Spleen (tissue), 11 donors: ENCODE measurements at regions not wholly inside any gene's neighbourhood (a gene's known extent, or its start where the extent isn't known, plus 50 kb on each side); places are given as distances from the start of the nearest gene placed in this dataset.
"Not testable (repeated sequence)": the region's sequence is repeated elsewhere in the genome, so short reads cannot be mapped to it uniquely, and the experiment has no call there.

Source experiments
- DNase-seq: peaks from one replicate; pipeline ENCODE4 v3.0.0-alpha.2; 2020
- H3K27ac ChIP-seq, 8 donors: fragments of 200-600 bp; sonication (generic) in 7 of 8; 1 replicate in 4 of 8; 2 replicates in 4 of 8; pipeline versions ENCODE4 v1.5.0 to v1.8.0; 2016 to 2021; ENCODE audit warnings: inconsistent platforms in 4 of 8, mild to moderate bottlenecking in 4 of 8, moderate library complexity in 1 of 8
- H3K27me3 ChIP-seq, 7 donors: fragments of 200-600 bp; sonication (generic) in 6 of 7; replicated peaks in 1 of 7; 1 replicate in 4 of 7; 2 replicates in 3 of 7; pipeline versions ENCODE4 v1.5.0 to v1.8.0; 2016 to 2021; ENCODE audit warnings: inconsistent platforms in 3 of 7, mild to moderate bottlenecking in 1 of 7
- H3K36me3 ChIP-seq, 6 donors: fragments of 200-600 bp; sonication (generic) in 5 of 6; 1 replicate in 4 of 6; 2 replicates in 2 of 6; pipeline versions ENCODE4 v1.5.0 to v1.8.0; 2016 to 2021; ENCODE audit warnings: inconsistent platforms in 2 of 6
- H3K4me1 ChIP-seq, 6 donors: fragments of 200-600 bp; sonication (generic) in 5 of 6; 1 replicate in 3 of 6; 2 replicates in 3 of 6; pipeline versions ENCODE4 v1.5.0 to v1.8.0; 2016 to 2021; ENCODE audit warnings: inconsistent platforms in 3 of 6
- H3K4me3 ChIP-seq, 8 donors: fragments of 200-600 bp; sonication (generic) in 7 of 8; 1 replicate in 4 of 8; 2 replicates in 4 of 8; pipeline versions ENCODE4 v1.5.0 to v1.8.0; 2016 to 2021; ENCODE audit warnings: inconsistent platforms in 4 of 8, mild to moderate bottlenecking in 4 of 8, moderate library complexity in 2 of 8
- H3K9me3 ChIP-seq, 8 donors: fragments of 200-600 bp; sonication (generic) in 7 of 8; 1 replicate in 4 of 8; 2 replicates in 4 of 8; pipeline versions ENCODE4 v1.5.0 to v1.8.0; 2016 to 2021; ENCODE audit warnings: inconsistent platforms in 4 of 8
- CTCF ChIP-seq, 11 experiments: fragments of 200-600 bp in 7 of 11; fragments of 450-650 bp in 4 of 11; sonication (generic) in 4 of 11; IDR thresholded peaks in 8 of 11; conservative IDR thresholded peaks in 3 of 11; 1 replicate in 7 of 11; 2 replicates in 4 of 11; pipeline versions ENCODE4 v1.4.0 to v1.8.0; 2016 to 2021; ENCODE audit warnings: antibody characterized with exemption in 11 of 11, inconsistent platforms in 4 of 11, mild to moderate bottlenecking in 1 of 11
- POLR2A ChIP-seq, 3 donors: fragments of 450-650 bp; IDR thresholded peaks; one replicate each; pipeline ENCODE4 v1.5.1; 2017; ENCODE audit warnings: antibody characterized with exemption in 3 of 3, mild to moderate bottlenecking in 1 of 3
- POLR2AphosphoS5 ChIP-seq, 3 donors: sonication (generic); formaldehyde crosslinking; IDR thresholded peaks; one replicate each; pipeline ENCODE4 v1.5.1; 2017; ENCODE audit warnings: antibody characterized with exemption in 3 of 3
- WGBS, 5 donors: extraction: QIAGEN DNeasy Blood & Tissue Kit in 3 of 5; methylation state at CpG; one replicate each; pipeline versions ENCODE4 v1.1.5 to v1.1.7; 2013 to 2018; 5-methylcytosine and 5-hydroxymethylcytosine counted together
- intact Hi-C: fragments of 100-400 bp; cut with DNase I; formaldehyde crosslinking; loops from one replicate; pipeline ENCODE4 v1.15.0; 2023; ENCODE audit warnings: low total_unique reads
- donor health status: healthy with polysubstance abuse.
- donor health status: DM: no; HTN: no; CAD: no; lungs with moderate emphysema.
- donor health status: DM: no; HTN: no; CAD: no.
- donor health status: Bipolar disorder and iron deficiency.
- donor health status: healthy.
- donor health status: DM: no; HTN: no; CAD: no.
- donor health status: DM: yes; HTN: yes; CAD: no.

DNA sequence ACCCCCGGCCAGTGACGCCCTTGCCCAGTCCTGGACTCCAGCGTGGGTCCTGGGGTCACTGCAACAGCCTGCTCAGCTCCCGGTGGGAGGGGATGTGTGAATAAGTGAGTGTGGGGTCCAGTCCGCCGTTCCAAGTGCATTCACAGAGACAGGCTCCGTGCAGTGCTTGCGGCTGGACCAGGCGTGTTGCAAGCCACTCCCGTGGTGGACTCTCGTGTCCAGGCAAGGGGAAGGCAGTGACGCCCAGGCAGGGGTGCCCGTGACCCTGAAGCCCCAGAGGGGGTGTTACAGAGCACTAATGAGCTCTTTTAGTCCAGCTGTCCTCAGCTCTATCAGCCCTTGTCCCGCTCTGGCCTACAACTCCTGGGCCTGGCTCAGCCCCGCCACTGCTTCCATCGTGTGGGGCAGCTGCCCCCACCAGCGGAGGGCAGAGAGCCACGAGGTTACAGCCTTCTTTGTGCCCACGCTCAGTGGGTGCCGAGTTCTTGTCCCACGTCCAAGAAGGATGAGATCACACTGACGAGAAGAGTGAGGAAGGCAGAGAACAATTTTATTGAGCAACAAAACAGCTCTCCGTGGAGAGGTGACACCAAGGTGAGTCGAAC is 1807.5 kb downstream of the LRRC4C start:
- intact Hi-C loops: no loop called here
- TF ChIP-seq POLR2A (IDR thresholded peaks at IDR 0.05) (no peak), CTCF (IDR thresholded peaks at IDR 0.05 in 8 of 11, conservative IDR thresholded peaks at IDR 0.05 in 3 of 11) (no peak), POLR2AphosphoS5 (IDR thresholded peaks at IDR 0.05) (no peak)
- H3K4me3 ChIP-seq: no peak overlapping the region
- peaks cover 0 to 32% (median 11%) of the 10 kb centered on the region in 8 donors for H3K9me3 ChIP-seq
- no peak overlapping the region for H3K27ac ChIP-seq
- 79 to 92% (median 84%) methylated on average over 23 to 24 of the region's 24 CpGs for WGBS, 5 donors
- H3K27me3 ChIP-seq: no peaks in the 10 kb centered on the region
- no peaks in the 10 kb centered on the region for H3K4me1 ChIP-seq
- no peak for DNase-seq
- no peaks in the 10 kb centered on the region for H3K36me3 ChIP-seq

DNA sequence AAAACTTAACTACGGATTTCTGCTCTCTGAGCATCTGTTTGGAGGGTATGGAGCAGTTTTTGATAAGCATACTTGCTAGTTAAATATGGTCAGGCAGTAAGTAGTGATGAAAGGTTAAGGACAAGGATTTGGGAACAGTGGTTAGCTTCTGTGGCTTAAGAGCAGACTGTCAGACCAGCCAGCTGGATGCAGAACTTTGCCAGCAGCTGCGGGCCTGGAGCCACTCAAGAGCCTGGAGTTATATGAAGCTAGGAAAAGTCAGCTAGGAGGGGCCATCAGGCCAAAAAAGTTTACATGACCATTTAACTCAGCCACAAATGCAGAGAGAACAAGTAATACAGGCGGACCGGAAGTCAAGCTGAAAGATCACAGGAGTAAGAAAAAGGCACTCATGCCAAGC is 1817.7 kb downstream of the LRRC4C start:
- WGBS, 5 donors: 56 to 76% (median 72%) methylated on average over 4 of the region's 4 CpGs
- TF ChIP-seq POLR2A (IDR thresholded peaks at IDR 0.05) (no peak), CTCF (IDR thresholded peaks at IDR 0.05 in 8 of 11, conservative IDR thresholded peaks at IDR 0.05 in 3 of 11) (no peak), POLR2AphosphoS5 (IDR thresholded peaks at IDR 0.05) (no peak)
- intact Hi-C loops: no loop called here
- peaks cover 0 to 25% (median 2%) of the 10 kb centered on the region in 8 donors for H3K9me3 ChIP-seq
- H3K27ac ChIP-seq: no peak overlapping the region
- no peaks in the 10 kb centered on the region for H3K27me3 ChIP-seq
- H3K36me3 ChIP-seq: no peaks in the 10 kb centered on the region
- no peak for DNase-seq
- H3K4me1 ChIP-seq: no peaks in the 10 kb centered on the region
- no peak overlapping the region for H3K4me3 ChIP-seq

GRCh38 chr11:39630365-39630764 is 1829.1 kb downstream of the LRRC4C start:
- no peak for DNase-seq
- Histone ChIP-seq H3K27ac (no peak overlapping the region), H3K9me3 (peaks cover 0 to 10% (median 0%) of the 10 kb centered on the region in 8 donors), H3K4me1 (no peaks in the 10 kb centered on the region), H3K36me3 (no peaks in the 10 kb centered on the region), H3K4me3 (no peak overlapping the region), H3K27me3 (no peaks in the 10 kb centered on the region)
- intact Hi-C loops: no loop called here
- TF ChIP-seq POLR2AphosphoS5 (IDR thresholded peaks at IDR 0.05): no peak
- TF ChIP-seq POLR2A (IDR thresholded peaks at IDR 0.05): no peak
- TF ChIP-seq CTCF (IDR thresholded peaks at IDR 0.05 in 8 of 11, conservative IDR thresholded peaks at IDR 0.05 in 3 of 11): no peak
- WGBS, 5 donors: 68 to 89% (median 79%) methylated on average over 2 of the region's 2 CpGs

- intact Hi-C loops: no loop called here
- Histone ChIP-seq H3K27ac (no peak overlapping the region), H3K4me3 (no peak overlapping the region), H3K27me3 (no peaks in the 10 kb centered on the region), H3K36me3 (no peaks in the 10 kb centered on the region), H3K4me1 (no peaks in the 10 kb centered on the region), H3K9me3 (peaks cover 0 to 10% (median 0%) of the 10 kb centered on the region in 8 donors)
- no peak for DNase-seq
- TF ChIP-seq POLR2AphosphoS5 (IDR thresholded peaks at IDR 0.05): no peak
- no peak for TF ChIP-seq POLR2A (IDR thresholded peaks at IDR 0.05)
- no peak for TF ChIP-seq CTCF (IDR thresholded peaks at IDR 0.05 in 8 of 11, conservative IDR thresholded peaks at IDR 0.05 in 3 of 11)
- 80 to 87% (median 84%) methylated on average over 2 of the region's 2 CpGs for WGBS, 5 donors
These were observed 1831.1 kb downstream of the LRRC4C start for GRCh38 chr11:39628311-39628710.

DNA sequence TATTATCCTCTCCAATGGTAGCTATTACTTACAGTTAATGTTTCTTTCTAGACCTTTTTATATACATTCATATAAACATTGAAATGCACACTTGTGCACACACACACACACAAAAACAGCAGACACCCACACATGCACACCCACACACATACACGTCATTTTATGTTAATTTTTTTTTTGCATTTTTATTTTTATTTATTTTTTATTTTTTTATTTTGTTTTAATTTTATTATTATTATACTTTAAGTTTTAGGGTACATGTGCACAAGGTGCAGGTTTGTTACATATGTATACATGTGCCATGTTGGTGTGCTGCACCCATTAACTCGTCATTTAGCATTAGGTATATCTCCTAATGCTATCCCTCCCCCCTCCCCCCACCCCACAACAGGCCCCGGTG is 1839.1 kb downstream of the LRRC4C start:
- H3K4me1 ChIP-seq, H3K4me3 ChIP-seq, DNase-seq, intact Hi-C loops, H3K27me3 ChIP-seq, H3K27ac ChIP-seq, H3K36me3 ChIP-seq: not testable (repeated sequence)
- H3K9me3 ChIP-seq: peaks cover 0 to 16% (median 5%) of the 10 kb centered on the region in 8 donors
- WGBS, 5 donors: 50 to 89% (median 86%) methylated on average over 1 to 2 of the region's 3 CpGs
